Mesenchymal stem cell (in vitro differentiated cells and primary cell): ENCODE measurements at regions not wholly inside any gene's neighbourhood (a gene's known extent, or its start where the extent isn't known, plus 50 kb on each side); places are given as distances from the start of the nearest gene placed in this dataset.

ENCODE experiments used
- DNase-seq: peaks from one replicate; pipeline ENCODE4 v3.0.0-alpha.2; 2013
- H2AFZ ChIP-seq: one replicate; pipeline ENCODE4 v1.6.1; 2013; ENCODE audit warnings: low read depth, mild to moderate bottlenecking, control low read depth, inconsistent platforms, low read length, moderate library complexity
- H2AK5ac ChIP-seq: 2 replicates; pipeline ENCODE4 v1.6.1; 2013; ENCODE audit warnings: low read length, moderate library complexity, mild to moderate bottlenecking, inconsistent platforms; ENCODE audit not compliant: severe bottlenecking
- H2BK120ac ChIP-seq: one replicate; pipeline ENCODE4 v1.6.1; 2013; ENCODE audit warnings: low read depth, mild to moderate bottlenecking, inconsistent platforms, low read length, moderate library complexity
- H2BK12ac ChIP-seq, 2 experiments: one replicate each; pipeline ENCODE4 v1.6.1; 2013; ENCODE audit warnings: inconsistent platforms in 2 of 2, low read length in 2 of 2, mild to moderate bottlenecking in 2 of 2, moderate library complexity in 2 of 2, control low read depth in 1 of 2
- H2BK15ac ChIP-seq: one replicate; pipeline ENCODE4 v1.6.1; 2013; ENCODE audit warnings: mild to moderate bottlenecking, low read depth, inconsistent platforms; ENCODE audit not compliant: poor library complexity, severe bottlenecking
- H2BK5ac ChIP-seq: 2 replicates; pipeline ENCODE4 v1.6.1; 2013; ENCODE audit warnings: low read depth, mild to moderate bottlenecking, low read length, control low read depth, inconsistent platforms; ENCODE audit not compliant: poor library complexity, severe bottlenecking
- H3K14ac ChIP-seq, 2 experiments: one replicate each; pipeline ENCODE4 v1.6.1; 2013; ENCODE audit warnings: inconsistent platforms in 2 of 2, low read length in 2 of 2, control low read depth in 1 of 2, mild to moderate bottlenecking in 1 of 2, moderate library complexity in 1 of 2
- H3K18ac ChIP-seq, 2 experiments: one replicate each; pipeline ENCODE4 v1.6.1; 2013; ENCODE audit warnings: inconsistent platforms in 2 of 2, low read length in 2 of 2, control low read depth in 1 of 2, low read depth in 1 of 2, mild to moderate bottlenecking in 1 of 2
- H3K23ac ChIP-seq, 2 experiments: one replicate each; pipeline ENCODE4 v1.6.1; 2013; ENCODE audit warnings: inconsistent platforms in 2 of 2, low read length in 2 of 2, mild to moderate bottlenecking in 2 of 2, moderate library complexity in 2 of 2, control low read depth in 1 of 2
- H3K27ac ChIP-seq: 2 replicates; pipeline ENCODE4 v1.5.1; 2013; ENCODE audit warnings: mild to moderate bottlenecking, moderate library complexity, low read length, control low read depth, inconsistent platforms; ENCODE audit not compliant: poor library complexity, severe bottlenecking
- H3K27me3 ChIP-seq, 2 experiments: 2 replicates each; pipeline versions ENCODE4 v1.6.1 to v1.7.0; 2013; ENCODE audit warnings: low read length in 2 of 2, mild to moderate bottlenecking in 2 of 2, moderate library complexity in 2 of 2, control low read depth in 1 of 2, inconsistent platforms in 1 of 2; ENCODE audit not compliant: control insufficient read depth in 1 of 2, insufficient read depth in 1 of 2
- H3K36me3 ChIP-seq, 2 experiments: 2 replicates each; pipeline versions ENCODE4 v1.6.1 to v1.7.0; 2013; ENCODE audit warnings: low read length in 2 of 2, control low read depth in 1 of 2, inconsistent platforms in 1 of 2, low read depth in 1 of 2, mild to moderate bottlenecking in 1 of 2; ENCODE audit not compliant: insufficient read depth in 2 of 2, control insufficient read depth in 1 of 2
- H3K4ac ChIP-seq, 2 experiments: one replicate each; pipeline ENCODE4 v1.6.1; 2013; ENCODE audit warnings: inconsistent platforms in 2 of 2, low read length in 2 of 2, mild to moderate bottlenecking in 2 of 2, moderate library complexity in 2 of 2, control low read depth in 1 of 2, low read depth in 1 of 2
- H3K4me1 ChIP-seq: 2 replicates; pipeline ENCODE4 v1.6.1; 2013; ENCODE audit warnings: low read depth, low read length, control low read depth; ENCODE audit not compliant: control insufficient read depth, insufficient read depth
- H3K4me2 ChIP-seq: 2 replicates; pipeline ENCODE4 v1.6.1; 2013; ENCODE audit warnings: low read length, mild to moderate bottlenecking, inconsistent platforms; ENCODE audit not compliant: poor library complexity, severe bottlenecking
- H3K4me3 ChIP-seq, 2 experiments: 2 replicates each; pipeline versions ENCODE4 v1.5.1 to v1.7.0; 2013; ENCODE audit warnings: low read length in 2 of 2, mild to moderate bottlenecking in 2 of 2, control low read depth in 1 of 2, low read depth in 1 of 2; ENCODE audit not compliant: insufficient read depth in 1 of 2
- H3K79me1 ChIP-seq: replicated peaks from 2 replicates; pipeline ENCODE4 v1.6.1; 2013; ENCODE audit warnings: mild to moderate bottlenecking, control low read depth, low read length, inconsistent platforms; ENCODE audit not compliant: poor library complexity, severe bottlenecking
- H3K9ac ChIP-seq: 2 replicates; pipeline ENCODE4 v1.7.0; 2013; ENCODE audit warnings: mild to moderate bottlenecking, low read length, moderate library complexity
- H3K9me3 ChIP-seq: 2 replicates; pipeline ENCODE4 v1.7.0; 2013; ENCODE audit warnings: mild to moderate bottlenecking, low read length; ENCODE audit not compliant: control insufficient read depth
- H4K8ac ChIP-seq: one replicate; pipeline ENCODE4 v1.6.1; 2013; ENCODE audit warnings: inconsistent platforms, mild to moderate bottlenecking, low read length, moderate library complexity
- H4K91ac ChIP-seq: one replicate; pipeline ENCODE4 v1.6.1; 2013; ENCODE audit warnings: mild to moderate bottlenecking, low read length, inconsistent platforms
- WGBS: methylation state at CpG from one replicate; pipeline ENCODE4 v1.1.7; 2013; ENCODE audit warnings: mixed read lengths; 5-methylcytosine and 5-hydroxymethylcytosine counted together

- no peak for DNase-seq
- H3K79me1 ChIP-seq = no peaks in the 10 kb centered on the region
These were observed 588.8 kb downstream of the PRELID2 start for GRCh38 chr5:145246379-145246778.

GRCh38 chr5:145245354-145245753, 589.8 kb downstream of the PRELID2 start:
- WGBS = 9% methylated on average over 3 of the region's 5 CpGs
- Histone ChIP-seq H3K27me3 (no peaks in the 10 kb centered on the region), H3K9me3 (no peaks in the 10 kb centered on the region), H2AFZ (no peak overlapping the region), H2AK5ac (peak overlapping the region; percentile 16), H3K4me3 (peak overlapping the region in 1 of 2 experiments; percentile 40), H2BK120ac (no peak overlapping the region), H3K79me1 (no peaks in the 10 kb centered on the region), H3K4me1 (peaks cover 3% of the 10 kb centered on the region), H2BK15ac (no peak overlapping the region), H4K8ac (peak overlapping the region; percentile 19), H4K91ac (no peak overlapping the region), H3K4me2 (peak overlapping the region; percentile 42), H3K23ac (no peak overlapping the region), H3K27ac (peak overlapping the region; percentile 73), H3K14ac (no peak overlapping the region), H3K36me3 (no peaks in the 10 kb centered on the region), H2BK12ac (no peak overlapping the region), H3K4ac (no peak overlapping the region), H2BK5ac (peak overlapping the region; percentile 14), H3K18ac (no peak overlapping the region), H3K9ac (peak overlapping the region; percentile 83)
- DNase-seq = peak; percentile 26

More at GRCh38 chr5:145246379-145246778, 588.8 kb downstream of the PRELID2 start:
- no peak overlapping the region for H2BK5ac ChIP-seq
- no peak overlapping the region for H3K18ac ChIP-seq
- no peak overlapping the region for H2BK120ac ChIP-seq
- no peaks in the 10 kb centered on the region for H3K9me3 ChIP-seq
- no peak overlapping the region for H3K23ac ChIP-seq
- no peak overlapping the region for H3K27ac ChIP-seq
- H4K8ac ChIP-seq = no peak overlapping the region
- no peak overlapping the region for H2BK12ac ChIP-seq
- no peak overlapping the region for H4K91ac ChIP-seq
- no peak overlapping the region for H2AFZ ChIP-seq
- H2BK15ac ChIP-seq = no peak overlapping the region
- H3K9ac ChIP-seq = no peak overlapping the region
- no peak overlapping the region for H2AK5ac ChIP-seq
- H3K14ac ChIP-seq = no peak overlapping the region
- H3K4me1 ChIP-seq = peaks cover 3% of the 10 kb centered on the region
- H3K4ac ChIP-seq = no peak overlapping the region
- H3K4me2 ChIP-seq = no peak overlapping the region
- H3K27me3 ChIP-seq = no peaks in the 10 kb centered on the region
- H3K4me3 ChIP-seq = no peak overlapping the region
- no CpG with 5 or more reads among the region's 2 CpGs for whole genome bisulfite sequencing
- H3K36me3 ChIP-seq = no peaks in the 10 kb centered on the region

- Histone ChIP-seq H3K4me3 (peak overlapping the region in 1 of 2 experiments; percentile 40), H3K4me2 (no peak overlapping the region), H3K9ac (peak overlapping the region; percentile 83), H3K23ac (no peak overlapping the region), H3K27ac (no peak overlapping the region), H4K91ac (no peak overlapping the region), H3K4ac (no peak overlapping the region), H2BK12ac (no peak overlapping the region), H2BK120ac (no peak overlapping the region), H2AK5ac (no peak overlapping the region), H3K4me1 (peaks cover 3% of the 10 kb centered on the region), H2AFZ (no peak overlapping the region), H2BK5ac (no peak overlapping the region), H3K79me1 (no peaks in the 10 kb centered on the region), H3K36me3 (no peaks in the 10 kb centered on the region), H3K14ac (no peak overlapping the region), H3K9me3 (no peaks in the 10 kb centered on the region), H4K8ac (no peak overlapping the region), H3K18ac (no peak overlapping the region), H2BK15ac (no peak overlapping the region), H3K27me3 (no peaks in the 10 kb centered on the region)
- no peak for DNase-seq
- no CpG with 5 or more reads among the region's 2 CpGs for WGBS
These were observed 590.4 kb downstream of the PRELID2 start for GRCh38 chr5:145244788-145245187.

- H3K27ac ChIP-seq = peak overlapping the region; percentile 30
These were observed 590.9 kb downstream of the PRELID2 start for GRCh38 chr5:145244251-145244650.

More at GRCh38 chr5:145244251-145244650, 590.9 kb downstream of the PRELID2 start:
- Histone ChIP-seq H3K27me3 (no peaks in the 10 kb centered on the region), H3K4ac (no peak overlapping the region), H3K4me3 (no peak overlapping the region), H2BK12ac (peak overlapping the region in 1 of 2 experiments; percentile 77), H3K14ac (no peak overlapping the region), H2AK5ac (peak overlapping the region; percentile 91), H4K91ac (no peak overlapping the region), H3K79me1 (no peaks in the 10 kb centered on the region), H3K23ac (no peak overlapping the region), H4K8ac (no peak overlapping the region), H3K9me3 (no peaks in the 10 kb centered on the region), H3K4me1 (peaks cover 3% of the 10 kb centered on the region), H2BK120ac (no peak overlapping the region), H3K18ac (peak overlapping the region; percentile 33 to 73), H3K36me3 (no peaks in the 10 kb centered on the region), H3K4me2 (no peak overlapping the region), H3K9ac (peak overlapping the region; percentile 83), H2AFZ (no peak overlapping the region), H2BK15ac (no peak overlapping the region), H2BK5ac (no peak overlapping the region)
- WGBS = 100% methylated on average over 2 of the region's 4 CpGs
- DNase-seq = no peak
